Transverse colon (tissue), 4 donors: ENCODE measurements at regions not wholly inside any gene's neighbourhood (a gene's known extent, or its start where the extent isn't known, plus 50 kb on each side); places are given as distances from the start of the nearest gene placed in this dataset.
A peak's percentile ranks its signal among the peaks of the same experiment; 100 is the strongest.

Experiments
- DNase-seq: peaks from one replicate; pipeline ENCODE4 v3.0.0-alpha.2; 2019
- H3K27ac ChIP-seq, 4 donors: fragments of 200-600 bp; sonication (generic); 2 replicates each; pipeline ENCODE4 v1.5.1; 2016 to 2018; ENCODE audit warnings: inconsistent platforms in 4 of 4
- H3K27me3 ChIP-seq: fragments of 200-600 bp; sonication (generic); 2 replicates; pipeline ENCODE4 v1.5.1; 2017; ENCODE audit warnings: inconsistent platforms
- H3K36me3 ChIP-seq, 4 donors: fragments of 200-600 bp; sonication (generic); 2 replicates each; pipeline ENCODE4 v1.5.1; 2017 to 2019; ENCODE audit warnings: inconsistent platforms in 4 of 4
- H3K4me1 ChIP-seq, 4 donors: fragments of 200-600 bp; sonication (generic); 2 replicates each; pipeline ENCODE4 v1.5.1; 2017 to 2020; ENCODE audit warnings: inconsistent platforms in 4 of 4
- H3K4me3 ChIP-seq, 4 donors: fragments of 200-600 bp; sonication (generic); 1 replicate in 1 of 4; 2 replicates in 3 of 4; pipeline versions ENCODE4 v1.5.1 to v1.6.1; 2017 to 2019; ENCODE audit warnings: inconsistent platforms in 4 of 4
- H3K9me3 ChIP-seq, 2 donors: fragments of 200-600 bp; sonication (generic); 2 replicates each; pipeline ENCODE4 v1.5.1; 2017 to 2019; ENCODE audit warnings: inconsistent platforms in 2 of 2
- CTCF ChIP-seq, 5 experiments: fragments of 200-600 bp in 3 of 5; fragments of 450-650 bp in 2 of 5; sonication (generic) in 3 of 5; IDR thresholded peaks; 1 replicate in 2 of 5; 2 replicates in 3 of 5; pipeline ENCODE4 v1.5.1; 2016 to 2017; ENCODE audit warnings: antibody characterized with exemption in 5 of 5, inconsistent platforms in 3 of 5, mild to moderate bottlenecking in 2 of 5, moderate library complexity in 1 of 5
- EP300 ChIP-seq: sonication (generic); formaldehyde crosslinking; IDR thresholded peaks from one replicate; pipeline ENCODE4 v1.6.1; 2017; ENCODE audit warnings: antibody characterized with exemption, low read depth
- POLR2A ChIP-seq: fragments of 450-650 bp; IDR thresholded peaks from one replicate; pipeline ENCODE4 v1.6.1; 2016; ENCODE audit warnings: antibody characterized with exemption, mild to moderate bottlenecking, moderate library complexity
- POLR2AphosphoS5 ChIP-seq, 3 donors: sonication (generic); formaldehyde crosslinking; IDR thresholded peaks; one replicate each; pipeline ENCODE4 v1.6.1; 2016; ENCODE audit warnings: antibody characterized with exemption in 3 of 3
- WGBS, 2 donors: methylation state at CpG; one replicate each; pipeline ENCODE4 v1.1.5; 2018; ENCODE audit warnings: low coverage in 1 of 2; 5-methylcytosine and 5-hydroxymethylcytosine counted together
- in situ Hi-C, 4 donors: fragments of 200-750 bp; cut with MboI; loops; one replicate each; pipeline versions ENCODE4 v1.15.0 to v1.15.1; 2017; ENCODE audit warnings: low sequenced_read_pairs in 3 of 4, low pct_ligation_motif_present in 1 of 4, low pct_unique_long_range_greater_than_20kb in 1 of 4
- intact Hi-C: fragments of 100-400 bp; cut with DNase I; formaldehyde crosslinking; loops from one replicate; pipeline ENCODE4 v1.15.1; 2023; ENCODE audit warnings: low total_unique reads

DNA sequence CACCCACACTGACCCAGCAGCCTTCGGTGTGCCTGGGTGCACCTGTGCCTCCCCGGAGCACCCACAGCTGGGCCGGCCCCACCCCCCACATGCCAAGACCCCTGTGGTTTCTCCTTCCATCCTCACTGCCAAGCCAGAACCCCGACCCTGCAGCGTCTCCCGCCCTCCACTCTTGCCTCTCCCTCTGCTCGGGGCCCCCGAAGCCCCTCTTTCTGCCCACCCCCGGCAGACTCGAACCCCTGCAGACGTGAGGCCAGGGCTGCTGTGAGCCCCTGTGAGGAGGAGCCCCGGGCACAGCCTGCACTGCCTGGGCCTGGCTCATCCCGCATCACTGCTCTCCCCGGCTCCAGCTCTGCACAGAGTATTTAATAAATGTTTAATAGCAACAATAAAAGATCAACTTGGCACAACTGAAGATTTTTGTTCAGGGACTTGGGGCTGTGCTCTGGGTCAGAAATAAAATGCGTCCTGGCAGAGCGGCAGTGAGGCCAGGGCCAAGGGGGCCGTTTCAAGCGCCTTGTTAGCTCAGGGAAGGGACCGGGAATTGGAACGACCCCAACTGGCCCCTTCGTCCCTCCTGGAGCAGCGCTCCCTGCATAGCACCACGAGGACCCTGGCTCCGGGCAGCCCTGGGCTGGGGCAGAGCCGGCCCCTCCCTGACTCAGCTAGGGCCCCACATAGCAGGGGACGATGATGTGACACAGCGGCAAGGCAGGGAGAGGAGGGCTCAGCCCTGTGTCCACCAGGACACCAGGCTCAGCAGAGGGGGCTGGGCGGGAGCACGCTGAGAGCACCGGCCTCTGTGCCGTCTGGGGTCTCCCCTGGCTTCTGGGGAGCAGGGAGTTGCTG is 520.8 kb downstream of the BRD1 start:
- in situ Hi-C loops = no loop called here

DNA sequence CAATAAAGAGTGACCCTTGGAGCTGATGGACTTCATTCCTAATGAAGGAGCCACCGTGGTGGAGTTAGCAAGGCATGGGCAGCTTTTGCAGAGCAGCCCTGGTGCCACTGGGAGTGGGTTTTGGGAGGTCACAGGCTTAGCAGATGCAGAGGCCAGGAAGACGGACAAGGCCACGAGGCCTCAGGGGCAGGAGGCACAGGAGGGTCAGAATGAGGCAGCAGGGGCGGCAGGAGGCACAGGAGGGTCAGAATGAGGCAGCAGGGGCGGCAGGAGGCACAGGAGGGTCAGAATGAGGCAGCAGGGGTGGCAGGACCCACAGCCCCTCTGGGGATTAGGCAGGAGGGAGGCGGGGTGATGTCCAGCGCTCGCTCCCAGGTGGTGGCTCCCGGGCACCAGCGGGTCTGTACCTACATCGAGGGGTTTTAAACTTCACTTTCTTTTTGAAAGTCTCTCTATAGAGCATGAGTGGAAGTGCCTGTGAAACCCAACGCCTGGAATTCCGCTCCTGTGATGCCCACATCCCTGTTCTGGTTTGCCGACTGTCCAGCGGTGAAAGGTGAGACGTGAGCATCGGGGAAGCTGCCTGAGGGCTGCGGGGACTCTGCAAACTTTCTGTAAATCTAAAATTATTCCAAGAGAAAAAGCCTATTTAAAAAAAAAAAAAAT is 521.6 kb downstream of the BRD1 start:
- Histone ChIP-seq H3K27me3 (peaks cover 32% of the 10 kb centered on the region), H3K4me3 (no peak overlapping the region), H3K36me3 (no peaks in the 10 kb centered on the region), H3K9me3 (no peaks in the 10 kb centered on the region), H3K4me1 (peaks cover 0 to 4% (median 0%) of the 10 kb centered on the region in 4 donors), H3K27ac (no peak overlapping the region)
- in situ Hi-C loops (no loop called here), intact Hi-C loops (loop anchor here (10.0 kb wide), 1 partner anchor 731 kb away; no protein-coding TSS in a partner anchor)
- 75% methylated on average over 18 of the region's 18 CpGs; no CpG with 5 or more reads in 1 of the 2 donors for whole genome bisulfite sequencing, 2 donors
- no peak for TF ChIP-seq POLR2AphosphoS5 (IDR thresholded peaks at IDR 0.05)
- no peak for TF ChIP-seq POLR2A
- no peak for TF ChIP-seq CTCF (IDR thresholded peaks at IDR 0.05)
- no peak for TF ChIP-seq EP300
- DNase-seq = peak; percentile 3

More for the DNA sequence above, 520.8 kb downstream of the BRD1 start:
- intact Hi-C loops = loop anchor here (10.0 kb wide), 1 partner anchor 732 kb away; no protein-coding TSS in a partner anchor
- DNase-seq = no peak
- H3K27ac ChIP-seq = no peak overlapping the region
- H3K4me3 ChIP-seq = no peak overlapping the region
- H3K9me3 ChIP-seq = no peaks in the 10 kb centered on the region
- no peaks in the 10 kb centered on the region for H3K36me3 ChIP-seq
- WGBS, 2 donors = 70 to 83% methylated on average over 6 to 29 of the region's 31 CpGs
- TF ChIP-seq POLR2AphosphoS5 (IDR thresholded peaks at IDR 0.05) (no peak), POLR2A (no peak), EP300 (no peak), CTCF (IDR thresholded peaks at IDR 0.05) (no peak)
- H3K27me3 ChIP-seq = peaks cover 35% of the 10 kb centered on the region
- peaks cover 0 to 4% (median 0%) of the 10 kb centered on the region in 4 donors for H3K4me1 ChIP-seq

GRCh38 chr22:49305214-49305965 is 522.3 kb downstream of the BRD1 start:
- TF ChIP-seq POLR2AphosphoS5 (IDR thresholded peaks at IDR 0.05) (no peak), POLR2A (no peak), EP300 (no peak), CTCF (IDR thresholded peaks at IDR 0.05) (peak; percentile 67 to 94 (median 85))
- Histone ChIP-seq H3K27ac (no peak overlapping the region), H3K4me1 (peaks cover 0 to 4% (median 0%) of the 10 kb centered on the region in 4 donors), H3K27me3 (peaks cover 32% of the 10 kb centered on the region), H3K36me3 (no peaks in the 10 kb centered on the region), H3K9me3 (no peaks in the 10 kb centered on the region), H3K4me3 (no peak overlapping the region)
- peak; percentile 53 for DNase-seq
- in situ Hi-C loops = no loop called here
- intact Hi-C loops = loop anchor here (10.0 kb wide), 1 partner anchor 731 kb away; no protein-coding TSS in a partner anchor
- WGBS, 2 donors = 14% methylated on average over 16 of the region's 20 CpGs; no CpG with 5 or more reads in 1 of the 2 donors
